Activated naive CD4-positive, alpha-beta T cell treated with anti-CD3 and anti-CD28 coated beads, Interleukin-2, amount 50 U/mL, for 24 hours (primary cell): ENCODE measurements at regions not wholly inside any gene's neighbourhood (a gene's known extent, or its start where the extent isn't known, plus 50 kb on each side); places are given as distances from the start of the nearest gene placed in this dataset.

Experiments
- H3K27ac Mint-ChIP-seq: one replicate; pipeline ENCODE4 v1.8.0; 2021; ENCODE audit warnings: mild to moderate bottlenecking, mixed read lengths
- H3K27me3 Mint-ChIP-seq: one replicate; pipeline ENCODE4 v1.8.0; 2021; ENCODE audit warnings: mixed read lengths
- H3K36me3 Mint-ChIP-seq: one replicate; pipeline ENCODE4 v1.8.0; 2021; ENCODE audit warnings: mixed read lengths
- H3K4me1 Mint-ChIP-seq: one replicate; pipeline ENCODE4 v1.8.0; 2021; ENCODE audit warnings: mixed read lengths
- H3K4me3 Mint-ChIP-seq: one replicate; pipeline ENCODE4 v1.8.0; 2021; ENCODE audit warnings: mild to moderate bottlenecking, mixed read lengths
- H3K9me3 Mint-ChIP-seq: one replicate; pipeline ENCODE4 v1.8.0; 2021; ENCODE audit warnings: mixed read lengths

DNA sequence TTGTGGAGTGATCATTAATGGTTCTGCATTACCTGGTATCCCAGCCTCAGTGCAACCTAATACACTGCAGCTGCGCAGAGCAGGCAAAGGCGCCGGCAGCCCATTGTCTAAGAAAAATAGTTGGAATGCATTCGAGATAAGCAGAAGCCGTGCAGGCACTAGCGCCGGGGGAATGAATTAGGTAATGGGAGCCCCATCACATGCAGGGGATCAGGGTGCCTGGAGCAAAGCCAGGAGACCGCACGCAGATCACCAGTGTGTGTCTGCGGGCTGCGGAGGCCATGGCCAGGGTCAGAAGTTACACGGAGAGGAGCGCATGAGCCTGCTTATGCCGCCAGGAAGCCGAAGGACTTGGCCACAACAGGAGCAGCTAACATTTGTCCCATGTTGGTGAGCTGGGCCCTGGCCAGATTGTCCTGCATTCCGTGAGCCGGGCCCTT lies 156.8 kb downstream of the DLL1 start:
- H3K27ac Mint-ChIP-seq, result no peak overlapping the region

DNA sequence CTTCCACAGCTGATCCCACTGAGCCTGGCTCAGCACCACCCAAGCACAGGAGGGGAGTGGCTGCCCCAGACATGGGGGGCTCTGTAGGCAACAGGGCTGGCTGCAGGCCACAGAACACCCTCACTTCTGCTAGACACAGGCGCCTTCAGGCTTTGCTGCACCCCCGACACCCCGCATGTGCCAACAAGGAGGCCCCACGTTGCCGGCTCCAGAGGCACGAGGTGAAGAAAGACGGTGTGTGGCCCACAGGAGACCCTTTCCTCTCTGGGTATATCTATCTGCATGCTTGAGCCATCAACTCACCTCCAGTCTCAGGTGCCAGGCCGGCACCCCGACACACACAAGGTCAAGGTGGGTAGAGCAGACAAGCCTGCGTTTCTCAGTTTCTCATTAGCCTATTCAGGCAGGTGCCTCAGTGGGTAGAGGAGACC lies 158.3 kb downstream of the DLL1 start:
- H3K9me3 Mint-ChIP-seq, result no peaks in the 10 kb centered on the region
- H3K36me3 Mint-ChIP-seq, result no peaks in the 10 kb centered on the region
- no peaks in the 10 kb centered on the region for H3K27me3 Mint-ChIP-seq

More for the DNA sequence above, 156.8 kb downstream of the DLL1 start:
- no peaks in the 10 kb centered on the region for H3K9me3 Mint-ChIP-seq
- no peaks in the 10 kb centered on the region for H3K27me3 Mint-ChIP-seq
- H3K4me3 Mint-ChIP-seq, result no peak overlapping the region
- H3K4me1 Mint-ChIP-seq, result no peaks in the 10 kb centered on the region
- H3K36me3 Mint-ChIP-seq, result no peaks in the 10 kb centered on the region

DNA sequence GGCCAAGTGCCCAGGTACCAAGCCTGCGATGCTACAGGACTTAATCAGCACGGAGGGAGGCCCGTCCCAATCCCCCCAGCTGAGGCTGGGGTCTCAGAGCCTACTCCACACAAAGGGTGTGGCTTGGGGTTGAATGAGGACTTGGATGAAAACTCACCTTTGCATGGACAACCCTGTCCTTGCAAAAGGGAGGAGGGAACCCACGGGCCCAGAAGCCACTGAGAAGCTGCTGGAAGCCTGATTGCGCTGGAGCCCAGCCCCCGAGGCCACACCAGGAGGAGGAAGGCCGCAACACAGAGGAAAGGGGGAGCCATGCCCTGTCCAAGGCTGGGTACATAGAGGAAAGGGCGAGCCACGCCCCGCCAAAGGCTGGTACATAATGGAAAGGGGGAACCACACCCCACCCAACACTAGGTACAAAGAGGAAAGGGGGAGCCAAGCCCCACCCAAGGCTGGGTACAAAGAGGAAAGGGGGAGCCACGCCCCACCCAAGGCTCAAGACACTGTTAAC lies 158.8 kb downstream of the DLL1 start:
- no peak overlapping the region for H3K4me3 Mint-ChIP-seq
- H3K27me3 Mint-ChIP-seq, result no peaks in the 10 kb centered on the region
- H3K4me1 Mint-ChIP-seq, result no peaks in the 10 kb centered on the region
- no peaks in the 10 kb centered on the region for H3K36me3 Mint-ChIP-seq
- H3K9me3 Mint-ChIP-seq, result no peaks in the 10 kb centered on the region
- no peak overlapping the region for H3K27ac Mint-ChIP-seq

More for the DNA sequence above, 158.3 kb downstream of the DLL1 start:
- no peak overlapping the region for H3K27ac Mint-ChIP-seq
- H3K4me3 Mint-ChIP-seq, result no peak overlapping the region
- no peaks in the 10 kb centered on the region for H3K4me1 Mint-ChIP-seq

DNA sequence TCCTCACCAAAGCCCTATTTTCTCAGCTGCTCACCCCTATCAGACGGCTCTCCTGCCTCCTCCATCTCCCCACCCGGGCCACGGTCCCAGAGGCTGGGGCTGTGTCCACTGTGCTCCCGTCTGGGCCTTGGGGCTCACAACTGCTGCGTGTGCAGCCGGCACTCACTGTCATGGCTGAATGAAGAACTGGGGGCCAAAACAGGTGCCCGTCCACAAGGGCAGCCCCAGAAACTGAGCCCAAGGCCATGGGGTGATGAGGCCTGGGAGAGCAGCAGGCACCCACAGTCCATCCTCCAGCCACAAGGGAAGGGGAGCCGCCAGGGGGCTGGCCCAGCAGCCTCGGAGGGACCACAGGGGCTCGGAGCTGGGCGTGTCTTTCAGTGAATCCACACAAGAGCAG lies 159.5 kb downstream of the DLL1 start:
- Mint-ChIP-seq H3K27ac (no peak overlapping the region), H3K27me3 (no peaks in the 10 kb centered on the region), H3K4me1 (no peaks in the 10 kb centered on the region), H3K9me3 (no peaks in the 10 kb centered on the region), H3K4me3 (no peak overlapping the region), H3K36me3 (no peaks in the 10 kb centered on the region)

DNA sequence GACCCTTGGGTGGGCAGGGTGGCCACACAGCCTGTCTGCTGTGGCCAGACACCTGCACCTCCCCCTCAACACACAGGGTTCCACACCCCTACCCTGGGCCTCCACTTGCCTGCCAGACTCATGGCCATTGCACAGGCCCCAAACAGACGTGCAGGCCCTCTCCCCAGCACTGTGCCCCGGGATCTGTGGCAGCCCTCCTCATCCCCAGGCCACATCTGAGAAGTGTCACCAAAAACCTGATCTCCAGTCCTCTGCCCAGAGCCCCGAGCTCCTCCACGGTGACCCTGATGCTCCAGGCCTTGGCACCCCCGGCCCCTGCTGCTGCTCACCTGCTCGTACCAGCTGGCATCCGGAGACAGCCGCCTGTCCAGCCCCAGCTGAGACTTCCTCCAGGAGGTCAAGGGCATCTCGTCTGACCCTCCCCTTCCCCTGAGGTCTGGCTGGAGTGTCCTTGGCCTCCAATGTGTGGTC lies 160.1 kb downstream of the DLL1 start:
- H3K4me3 Mint-ChIP-seq, result no peak overlapping the region
- no peaks in the 10 kb centered on the region for H3K36me3 Mint-ChIP-seq
- H3K9me3 Mint-ChIP-seq, result no peaks in the 10 kb centered on the region
- no peak overlapping the region for H3K27ac Mint-ChIP-seq
- no peaks in the 10 kb centered on the region for H3K27me3 Mint-ChIP-seq
- no peaks in the 10 kb centered on the region for H3K4me1 Mint-ChIP-seq

DNA sequence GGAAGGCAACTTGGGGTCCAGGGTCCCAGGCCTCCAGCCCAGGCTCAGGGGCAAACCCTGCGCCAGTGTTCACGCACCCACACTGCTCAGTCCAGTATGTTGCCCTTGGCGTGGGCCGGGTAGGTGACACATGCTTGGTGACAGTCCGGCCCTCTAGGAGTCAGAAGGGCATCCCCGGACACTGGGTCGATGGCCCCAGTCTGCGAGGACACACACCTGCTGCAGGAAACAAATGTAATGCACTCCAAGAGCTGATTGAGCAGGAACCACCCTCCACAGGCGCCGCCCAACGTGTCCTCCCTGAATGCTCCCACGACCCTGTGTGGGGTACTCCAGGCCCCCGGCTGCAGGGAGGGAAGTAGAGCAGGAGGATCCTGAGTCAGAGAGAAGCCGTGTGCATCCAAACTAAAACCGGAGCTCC lies 160.7 kb downstream of the DLL1 start:
- Mint-ChIP-seq H3K27me3 (no peaks in the 10 kb centered on the region), H3K9me3 (no peaks in the 10 kb centered on the region), H3K36me3 (no peaks in the 10 kb centered on the region), H3K27ac (no peak overlapping the region), H3K4me1 (no peaks in the 10 kb centered on the region), H3K4me3 (no peak overlapping the region)

DNA sequence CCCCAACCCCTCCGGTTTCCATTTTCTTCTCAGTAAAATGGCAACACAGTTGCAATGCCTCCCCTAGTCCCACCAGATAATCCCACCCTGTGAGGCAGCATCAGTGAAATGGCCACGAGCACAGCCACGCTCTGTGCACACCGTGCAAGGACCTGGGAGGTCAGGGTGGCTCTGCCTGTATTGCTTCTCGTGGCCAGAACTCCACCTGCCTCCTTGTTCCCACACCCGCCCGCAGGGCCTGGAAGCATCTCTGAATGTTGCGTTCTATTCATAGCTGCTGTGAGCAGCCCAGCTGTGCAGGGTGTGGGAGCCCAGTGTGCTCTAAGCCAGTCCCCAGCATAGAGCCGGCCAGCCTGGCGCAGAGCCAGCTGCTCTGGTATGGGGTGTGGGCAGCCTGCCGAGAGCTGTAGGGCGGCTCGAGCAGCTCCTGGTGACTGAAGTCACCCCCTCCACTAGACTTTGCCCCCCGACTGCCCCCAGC lies 161.1 kb downstream of the DLL1 start:
- H3K4me3 Mint-ChIP-seq, result no peak overlapping the region
- no peaks in the 10 kb centered on the region for H3K27me3 Mint-ChIP-seq
- H3K9me3 Mint-ChIP-seq, result no peaks in the 10 kb centered on the region
- H3K27ac Mint-ChIP-seq, result no peak overlapping the region
- H3K36me3 Mint-ChIP-seq, result no peaks in the 10 kb centered on the region
- H3K4me1 Mint-ChIP-seq, result no peaks in the 10 kb centered on the region

DNA sequence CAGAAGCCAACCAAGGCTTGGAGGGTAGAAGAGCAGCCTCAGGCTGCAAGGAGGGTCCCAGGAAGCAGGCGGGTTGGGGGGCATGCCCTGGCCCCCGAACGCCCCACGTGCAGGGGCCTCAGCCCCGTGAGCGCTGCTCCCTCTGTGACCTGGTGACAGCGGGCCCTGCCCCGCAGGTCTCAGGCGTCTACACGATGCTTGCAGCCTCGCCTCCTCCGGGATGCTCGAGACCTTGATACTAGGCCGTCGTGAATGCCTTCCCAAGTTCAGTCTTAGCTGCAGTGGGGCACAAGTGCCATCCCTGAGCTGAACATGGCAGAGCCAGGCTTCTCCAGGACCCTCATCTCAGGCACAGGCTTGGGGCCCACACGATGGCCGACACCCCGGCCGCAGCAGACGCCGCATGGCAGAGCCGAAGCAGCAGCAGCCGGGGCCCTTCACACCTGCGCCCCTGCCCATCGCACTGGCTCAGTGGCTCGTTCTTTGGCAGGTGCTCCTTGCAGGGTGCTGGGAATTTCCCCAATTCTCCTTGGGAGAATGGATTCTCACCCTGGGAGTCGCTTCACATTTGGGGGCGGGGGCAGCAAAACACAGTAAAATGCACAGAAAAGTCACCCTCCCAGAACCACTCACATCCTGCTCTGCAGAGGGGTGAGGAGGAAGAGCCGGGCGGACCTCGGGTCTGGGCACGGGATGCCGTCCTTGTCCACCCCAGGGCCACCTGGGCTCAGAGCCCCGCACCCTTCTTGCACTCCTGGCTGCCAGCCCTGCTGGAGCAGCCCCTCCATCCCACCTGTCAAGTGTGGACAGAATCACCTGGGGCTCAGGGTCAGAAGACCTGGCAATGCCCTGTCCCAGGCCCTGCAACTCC lies 161.8 kb downstream of the DLL1 start:
- H3K27me3 Mint-ChIP-seq, result peaks cover 1% of the 10 kb centered on the region
- no peak overlapping the region for H3K27ac Mint-ChIP-seq
- H3K4me3 Mint-ChIP-seq, result no peak overlapping the region
- no peaks in the 10 kb centered on the region for H3K9me3 Mint-ChIP-seq
- H3K4me1 Mint-ChIP-seq, result no peaks in the 10 kb centered on the region
- H3K36me3 Mint-ChIP-seq, result no peaks in the 10 kb centered on the region

DNA sequence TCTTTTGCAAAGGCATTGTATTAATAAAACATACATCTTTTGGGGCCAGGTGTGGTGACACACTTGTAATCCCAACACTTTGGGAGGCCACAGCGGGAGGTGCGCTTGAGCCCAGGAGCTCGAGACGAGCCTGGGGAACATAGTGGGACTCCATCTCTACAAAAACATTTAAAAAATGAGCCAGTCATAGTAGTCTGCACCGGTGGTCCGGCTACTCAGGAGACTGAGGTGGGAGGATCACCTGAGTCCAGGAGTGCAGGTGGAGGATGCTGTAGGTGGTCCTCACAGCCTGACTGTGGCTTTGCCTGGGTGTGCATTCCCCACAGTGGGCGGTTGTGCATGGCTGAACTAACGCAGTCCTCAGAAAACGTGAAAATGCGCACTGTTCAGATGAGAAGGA lies 162.5 kb downstream of the DLL1 start:
- H3K27ac Mint-ChIP-seq, result no peak overlapping the region
- H3K9me3 Mint-ChIP-seq, result no peaks in the 10 kb centered on the region
- H3K27me3 Mint-ChIP-seq, result peaks cover 2% of the 10 kb centered on the region
- H3K36me3 Mint-ChIP-seq, result no peaks in the 10 kb centered on the region
- H3K4me3 Mint-ChIP-seq, result no peak overlapping the region
- H3K4me1 Mint-ChIP-seq, result no peaks in the 10 kb centered on the region

DNA sequence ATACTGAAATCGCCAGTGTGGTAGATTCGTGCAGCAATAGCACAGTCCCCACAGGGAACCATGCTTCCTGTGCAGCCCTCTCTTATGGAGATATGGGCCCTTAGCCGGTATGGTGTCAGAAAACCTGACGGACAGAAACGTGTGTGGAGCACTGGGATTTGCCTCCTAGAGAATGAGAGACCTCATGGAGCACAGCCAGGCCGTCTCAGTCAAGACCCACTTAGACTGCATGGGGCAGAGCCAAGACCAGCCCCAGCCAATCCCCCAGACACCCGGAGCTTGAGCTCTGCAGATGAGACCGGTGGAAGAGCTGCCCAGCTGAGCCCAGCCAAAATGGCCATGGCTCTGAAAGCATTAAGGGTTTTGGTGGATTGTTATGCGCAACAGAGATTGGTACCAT lies 163.7 kb downstream of the DLL1 start:
- no peaks in the 10 kb centered on the region for H3K4me1 Mint-ChIP-seq
- no peak overlapping the region for H3K27ac Mint-ChIP-seq
- peaks cover 2% of the 10 kb centered on the region for H3K9me3 Mint-ChIP-seq
- no peak overlapping the region for H3K4me3 Mint-ChIP-seq
- H3K27me3 Mint-ChIP-seq, result peaks cover 2% of the 10 kb centered on the region
- H3K36me3 Mint-ChIP-seq, result no peaks in the 10 kb centered on the region

DNA sequence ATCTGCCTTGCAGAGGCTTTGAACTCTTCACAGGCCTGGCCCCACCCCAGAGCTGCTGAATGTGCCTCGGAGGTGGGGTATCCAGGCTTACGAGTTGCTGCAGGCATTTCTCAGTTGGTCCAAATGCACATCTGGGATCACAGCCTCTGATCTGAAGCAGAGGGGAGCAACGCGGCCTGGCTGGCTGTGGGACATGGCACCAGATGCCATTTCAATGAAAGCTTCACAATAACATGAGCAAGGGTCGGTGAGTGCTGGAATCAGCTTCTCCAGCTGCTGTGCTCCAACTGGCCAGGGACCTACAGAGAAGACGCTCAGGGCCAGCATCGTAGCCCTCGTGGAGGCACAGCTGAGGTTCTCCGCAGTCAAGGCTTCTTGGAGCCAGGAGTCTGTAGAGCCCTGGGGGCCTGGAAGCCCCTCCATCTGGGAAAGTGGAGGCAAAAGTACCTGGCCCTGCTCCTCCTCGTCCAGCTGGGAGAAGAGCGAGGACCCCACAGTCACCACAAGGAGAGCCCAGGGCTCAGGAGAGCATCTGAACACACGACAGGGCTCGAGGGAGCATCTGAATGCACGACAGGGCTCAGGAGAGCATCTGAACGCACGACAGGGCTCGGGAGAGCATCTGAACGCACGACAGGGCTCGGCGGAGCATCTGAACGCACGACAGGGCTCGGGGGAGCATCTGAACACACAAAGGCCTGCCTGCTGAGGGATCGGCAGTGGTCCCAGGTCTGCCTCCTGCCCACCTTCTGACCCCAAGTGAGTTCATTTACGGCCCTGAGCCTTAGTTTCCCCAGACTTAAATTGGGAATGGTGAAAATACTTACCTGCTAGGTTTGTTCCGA lies 165.2 kb downstream of the DLL1 start:
- H3K27me3 Mint-ChIP-seq, result peaks cover 5% of the 10 kb centered on the region
- H3K4me3 Mint-ChIP-seq, result no peak overlapping the region
- peaks cover 15% of the 10 kb centered on the region for H3K9me3 Mint-ChIP-seq
- no peaks in the 10 kb centered on the region for H3K4me1 Mint-ChIP-seq
- H3K27ac Mint-ChIP-seq, result no peak overlapping the region
- peaks cover 3% of the 10 kb centered on the region for H3K36me3 Mint-ChIP-seq

DNA sequence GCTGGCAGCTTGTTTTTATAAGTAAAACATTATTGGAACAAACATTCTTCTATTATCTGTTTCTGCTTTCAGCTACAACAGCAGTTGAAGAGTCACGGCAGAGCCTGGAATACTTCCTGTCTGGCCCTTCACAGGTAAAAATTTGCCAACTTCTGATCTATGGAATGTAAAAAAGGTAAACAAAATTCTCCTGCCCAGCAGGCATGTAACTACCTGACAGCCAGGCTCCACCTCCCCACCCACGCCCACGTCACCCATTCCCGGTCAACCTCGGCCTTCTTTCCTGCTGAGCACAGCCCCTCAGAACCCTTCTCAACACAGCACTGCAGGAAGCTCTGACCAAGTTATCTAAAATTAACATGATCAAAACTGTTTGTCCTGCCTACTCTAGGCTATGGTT lies 166.0 kb downstream of the DLL1 start:
- Mint-ChIP-seq H3K27me3 (peaks cover 5% of the 10 kb centered on the region), H3K9me3 (peaks cover 19% of the 10 kb centered on the region), H3K27ac (no peak overlapping the region), H3K4me1 (no peaks in the 10 kb centered on the region), H3K36me3 (peaks cover 7% of the 10 kb centered on the region), H3K4me3 (no peak overlapping the region)

DNA sequence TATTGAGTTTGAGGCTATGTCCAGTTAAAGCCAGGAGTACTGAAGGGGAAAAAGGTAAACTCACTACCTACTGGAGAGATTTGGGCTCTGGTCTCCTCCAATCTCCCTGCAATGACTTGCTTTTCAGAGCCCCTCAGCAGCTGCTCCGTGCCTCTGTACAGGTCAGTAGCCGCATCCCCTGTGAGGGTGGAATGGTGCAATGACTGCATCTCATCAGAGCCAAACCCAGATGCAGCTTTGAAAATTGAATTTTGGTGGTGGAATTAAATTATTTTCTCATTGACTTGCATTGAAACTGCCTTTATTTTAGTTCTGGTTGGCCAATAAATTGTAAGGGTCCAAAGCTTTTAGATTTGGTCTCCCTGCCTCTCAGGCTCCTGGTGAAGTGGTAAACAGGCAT lies 166.7 kb downstream of the DLL1 start:
- Mint-ChIP-seq H3K27ac (no peak overlapping the region), H3K36me3 (peaks cover 11% of the 10 kb centered on the region), H3K27me3 (peaks cover 5% of the 10 kb centered on the region), H3K9me3 (peaks cover 19% of the 10 kb centered on the region), H3K4me1 (no peaks in the 10 kb centered on the region), H3K4me3 (no peak overlapping the region)

DNA sequence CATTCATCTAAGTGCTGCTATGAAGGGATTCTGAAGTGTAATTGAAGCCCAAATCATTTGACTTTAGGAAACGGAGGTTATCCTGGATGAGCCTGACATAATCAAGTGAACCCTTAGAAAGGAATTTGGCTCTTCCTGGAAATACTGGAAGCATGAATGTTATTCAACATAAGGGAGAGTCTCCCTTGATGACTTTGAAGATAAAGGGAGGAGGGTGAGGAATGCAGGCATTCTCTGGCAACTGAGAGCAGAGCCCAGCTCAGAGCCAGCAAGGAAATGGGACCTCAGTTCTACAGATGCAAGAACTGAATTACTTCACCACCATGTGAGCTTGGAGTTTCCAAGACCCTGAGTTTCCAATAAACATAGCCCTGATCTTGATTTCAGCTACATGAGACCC lies 168.2 kb downstream of the DLL1 start:
- no peak overlapping the region for H3K27ac Mint-ChIP-seq
- H3K4me3 Mint-ChIP-seq, result no peak overlapping the region
- H3K9me3 Mint-ChIP-seq, result peaks cover 19% of the 10 kb centered on the region
- peaks cover 11% of the 10 kb centered on the region for H3K36me3 Mint-ChIP-seq
- no peaks in the 10 kb centered on the region for H3K4me1 Mint-ChIP-seq
- peaks cover 5% of the 10 kb centered on the region for H3K27me3 Mint-ChIP-seq

DNA sequence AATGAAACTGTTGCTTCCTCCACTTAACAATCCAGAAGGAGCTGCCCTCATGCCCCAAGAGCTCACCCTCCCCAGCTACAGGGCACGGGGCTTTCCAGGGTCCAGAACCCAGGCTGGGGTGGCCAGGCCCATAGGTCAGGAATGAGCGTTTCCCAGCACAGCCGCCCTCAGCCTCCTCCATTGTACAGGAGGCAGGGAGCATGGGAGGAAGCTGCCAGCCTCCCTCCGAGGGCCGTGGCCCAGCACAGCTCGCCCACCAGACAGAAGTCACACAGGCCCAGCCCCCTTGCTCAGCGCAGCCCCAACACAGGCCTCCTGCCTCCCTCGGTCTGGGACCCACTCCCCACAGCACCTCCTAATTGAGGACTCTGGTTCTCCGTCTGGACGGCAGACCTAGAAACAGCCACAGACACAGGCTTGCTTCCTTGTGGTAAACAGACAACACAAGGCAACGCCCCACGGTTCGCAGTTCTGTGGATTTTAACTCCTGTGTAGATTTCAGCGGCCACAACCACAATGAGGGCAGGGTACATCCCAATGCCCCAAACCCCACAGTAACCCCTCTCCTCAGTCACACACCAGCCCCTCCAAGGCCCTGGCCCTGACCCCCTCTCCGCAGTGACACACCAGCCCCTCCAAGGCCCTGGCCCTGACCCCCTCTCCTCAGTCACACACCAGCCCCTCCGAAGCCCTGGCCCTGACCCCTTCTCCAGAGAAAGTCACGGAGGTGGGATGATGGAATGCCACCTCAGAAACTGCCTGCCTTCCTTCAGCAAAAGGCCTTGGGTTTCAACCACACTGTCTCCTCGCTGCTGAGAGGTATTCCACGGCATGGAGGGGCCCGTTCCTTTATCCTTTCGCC lies 173.5 kb downstream of the DLL1 start:
- no peak overlapping the region for H3K4me3 Mint-ChIP-seq
- no peaks in the 10 kb centered on the region for H3K4me1 Mint-ChIP-seq
- peaks cover 19% of the 10 kb centered on the region for H3K9me3 Mint-ChIP-seq

More for the DNA sequence above, 173.5 kb downstream of the DLL1 start:
- Mint-ChIP-seq H3K27ac (no peak overlapping the region), H3K27me3 (peaks cover 3% of the 10 kb centered on the region), H3K36me3 (peaks cover 11% of the 10 kb centered on the region)
